GM23338 (cell line): ENCODE measurements at regions not wholly inside any gene's neighbourhood (a gene's known extent, or its start where the extent isn't known, plus 50 kb on each side); places are given as distances from the start of the nearest gene placed in this dataset.

ENCODE experiments used
- ATAC-seq: fragments of 200-7000 bp; cut with Tn5 transposase; 3 replicates; pipeline ENCODE4 v1.9.1; 2020
- DNase-seq: peaks from one replicate; pipeline ENCODE4 v3.0.0-alpha.2; 2015; ENCODE audit warnings: low spot score
- H2AFZ ChIP-seq: fragments of 200-600 bp; sonication (generic); 2 replicates; pipeline ENCODE4 v1.8.0; 2016; ENCODE audit warnings: antibody characterized with exemption, mild to moderate bottlenecking, moderate library complexity
- H3F3A ChIP-seq: fragments of 200-600 bp; sonication (generic); replicated peaks from 2 replicates; pipeline ENCODE4 v1.8.0; 2017; ENCODE audit warnings: antibody characterized with exemption, mixed run types, low read depth
- H3K27ac ChIP-seq: fragments of 200-600 bp; sonication (generic); 2 replicates; pipeline ENCODE4 v1.6.1; 2016; ENCODE audit warnings: low read depth
- H3K27me3 ChIP-seq: fragments of 200-600 bp; sonication (generic); 2 replicates; pipeline ENCODE4 v1.8.0; 2016; ENCODE audit warnings: mild to moderate bottlenecking, mixed run types, moderate library complexity; ENCODE audit not compliant: insufficient read depth
- H3K36me3 ChIP-seq: fragments of 200-600 bp; sonication (generic); 2 replicates; pipeline ENCODE4 v1.8.0; 2016; ENCODE audit warnings: mild to moderate bottlenecking; ENCODE audit not compliant: insufficient read depth
- H3K4me1 ChIP-seq: fragments of 200-600 bp; sonication (generic); 2 replicates; pipeline ENCODE4 v1.8.0; 2016; ENCODE audit warnings: mild to moderate bottlenecking, moderate library complexity; ENCODE audit not compliant: insufficient read depth
- H3K4me2 ChIP-seq: fragments of 200-600 bp; sonication (generic); 2 replicates; pipeline ENCODE4 v1.7.1; 2017; ENCODE audit warnings: mixed run types
- H3K4me3 ChIP-seq: fragments of 200-600 bp; sonication (generic); 2 replicates; pipeline ENCODE4 v1.6.1; 2016; ENCODE audit warnings: mixed run types
- H3K79me2 ChIP-seq: fragments of 200-600 bp; sonication (generic); replicated peaks from 2 replicates; pipeline ENCODE4 v1.8.0; 2017; ENCODE audit warnings: mild to moderate bottlenecking; ENCODE audit not compliant: insufficient read depth
- H3K9me2 ChIP-seq: fragments of 200-600 bp; sonication (generic); 2 replicates; pipeline ENCODE4 v1.8.0; 2017; ENCODE audit not compliant: insufficient read depth
- H4K20me1 ChIP-seq: fragments of 200-600 bp; sonication (generic); replicated peaks from 2 replicates; pipeline ENCODE4 v1.8.0; 2017; ENCODE audit warnings: mild to moderate bottlenecking; ENCODE audit not compliant: insufficient read depth
- H3K27ac Mint-ChIP-seq: 2 replicates; pipeline ENCODE4 v1.8.0; 2020; ENCODE audit warnings: inconsistent platforms, mild to moderate bottlenecking, moderate library complexity, mixed read lengths
- H3K27me3 Mint-ChIP-seq: 3 replicates; pipeline ENCODE4 v1.8.0; 2022; ENCODE audit warnings: low read depth, mild to moderate bottlenecking, moderate library complexity, mixed read lengths, inconsistent platforms; ENCODE audit not compliant: insufficient read depth, poor library complexity
- H3K36me3 Mint-ChIP-seq: 3 replicates; pipeline ENCODE4 v1.8.0; 2021; ENCODE audit warnings: low read depth, mild to moderate bottlenecking, inconsistent platforms, moderate library complexity, mixed read lengths
- H3K4me1 Mint-ChIP-seq: 3 replicates; pipeline ENCODE4 v1.8.0; 2020; ENCODE audit warnings: mild to moderate bottlenecking, inconsistent platforms, mixed read lengths
- H3K4me3 Mint-ChIP-seq: 3 replicates; pipeline ENCODE4 v1.8.0; 2021; ENCODE audit warnings: moderate library complexity, mild to moderate bottlenecking, inconsistent platforms, mixed read lengths
- H3K9me3 Mint-ChIP-seq: 3 replicates; pipeline ENCODE4 v1.8.0; 2020; ENCODE audit warnings: moderate library complexity, mild to moderate bottlenecking, inconsistent platforms, mixed read lengths
- CREB1 ChIP-seq: fragments of 250-450 bp; sonication (Bioruptor Pico); IDR thresholded peaks from 2 replicates; pipeline ENCODE4 v1.5.0; 2020; ENCODE audit warnings: low read depth, mild to moderate bottlenecking, moderate library complexity
- ETS1 ChIP-seq: IDR thresholded peaks from 2 replicates; pipeline ENCODE4 v1.6.1; 2016; ENCODE audit warnings: antibody characterized with exemption
- EZH2 ChIP-seq: fragments of 200-600 bp; sonication (generic); IDR thresholded peaks from one replicate; pipeline ENCODE4 v1.8.0; 2017; ENCODE audit warnings: antibody characterized with exemption, mild to moderate bottlenecking, low read depth; ENCODE audit not compliant: unreplicated experiment
- JUNB ChIP-seq: IDR thresholded peaks from one replicate; pipeline ENCODE4 v1.6.1; 2016; ENCODE audit warnings: antibody characterized with exemption; ENCODE audit not compliant: unreplicated experiment
- NANOG ChIP-seq: IDR thresholded peaks from 2 replicates; pipeline ENCODE4 v1.6.1; 2016; ENCODE audit warnings: antibody characterized with exemption, borderline replicate concordance
- POLR2AphosphoS5 ChIP-seq: IDR thresholded peaks from 2 replicates; pipeline ENCODE4 v1.6.1; 2016; ENCODE audit warnings: antibody characterized with exemption, low read depth
- REST ChIP-seq: IDR thresholded peaks from one replicate; pipeline ENCODE4 v1.6.1; 2018; ENCODE audit warnings: antibody characterized with exemption; ENCODE audit not compliant: unreplicated experiment
- STAT1 ChIP-seq: IDR thresholded peaks from one replicate; pipeline ENCODE4 v1.6.1; 2016; ENCODE audit warnings: antibody characterized with exemption; ENCODE audit not compliant: unreplicated experiment
- ZNF331 ChIP-seq: fragments of 250-450 bp; sonication (Bioruptor Pico); IDR thresholded peaks from 2 replicates; pipeline ENCODE4 v1.5.0; 2020; ENCODE audit warnings: low read depth, mild to moderate bottlenecking, moderate library complexity
- ZNF462 ChIP-seq: fragments of 250-450 bp; sonication (Bioruptor Pico); IDR thresholded peaks from 2 replicates; pipeline ENCODE4 v1.5.0; 2020; ENCODE audit warnings: mild to moderate bottlenecking, moderate library complexity

GRCh38 chr9:115295734-115296133, 177.8 kb upstream of the TNC start:
- ATAC-seq = no peak
- no peaks in the 10 kb centered on the region for H3K27me3 ChIP-seq

More at GRCh38 chr9:115295734-115296133, 177.8 kb upstream of the TNC start:
- Histone ChIP-seq H3F3A (no peaks in the 10 kb centered on the region), H3K36me3 (no peaks in the 10 kb centered on the region), H3K79me2 (no peaks in the 10 kb centered on the region), H4K20me1 (no peaks in the 10 kb centered on the region), H3K4me2 (no peak overlapping the region), H3K9me2 (peaks cover 18% of the 10 kb centered on the region; the same call in 1 of the 2 replicates), H2AFZ (no peak overlapping the region), H3K27ac (no peak overlapping the region), H3K4me3 (no peak overlapping the region), H3K4me1 (peaks cover 17% of the 10 kb centered on the region)
- H3K4me3 Mint-ChIP-seq = no peak overlapping the region
- TF ChIP-seq ZNF462 (CRISPR knock-in tag) = no peak
- TF ChIP-seq NANOG = no peak
- no peak for TF ChIP-seq JUNB
- TF ChIP-seq REST = no peak
- TF ChIP-seq ZNF331 (CRISPR knock-in tag) = no peak
- no peak for TF ChIP-seq ETS1
- TF ChIP-seq CREB1 (CRISPR knock-in tag) = no peak
- TF ChIP-seq POLR2AphosphoS5 = no peak
- TF ChIP-seq STAT1 = no peak
- TF ChIP-seq EZH2 = no peak
- peak overlapping the region; percentile 20; the same call in 1 of the 2 replicates for H3K27ac Mint-ChIP-seq
- DNase-seq = no peak
- peaks cover 5% of the 10 kb centered on the region for H3K27me3 Mint-ChIP-seq
- H3K9me3 Mint-ChIP-seq = no peaks in the 10 kb centered on the region
- H3K36me3 Mint-ChIP-seq = no peaks in the 10 kb centered on the region
- peaks cover 14% of the 10 kb centered on the region for H3K4me1 Mint-ChIP-seq
